ES-I3 (cell line): ENCODE measurements at regions not wholly inside any gene's neighbourhood (a gene's known extent, or its start where the extent isn't known, plus 50 kb on each side); places are given as distances from the start of the nearest gene placed in this dataset.
"Not testable (repeated sequence)": the region's sequence is repeated elsewhere in the genome, so short reads cannot be mapped to it uniquely, and the experiment has no call there.

Experiments used
- H3K36me3 ChIP-seq: 2 replicates; pipeline ENCODE4 v1.6.1; 2013; ENCODE audit warnings: mild to moderate bottlenecking, low read length, control low read depth, moderate library complexity; ENCODE audit not compliant: insufficient read depth
- H3K4me1 ChIP-seq: 2 replicates; pipeline ENCODE4 v1.6.1; 2013; ENCODE audit warnings: mild to moderate bottlenecking, control low read depth, low read length; ENCODE audit not compliant: insufficient read depth
- H3K9ac ChIP-seq: 2 replicates; pipeline ENCODE4 v1.6.1; 2013; ENCODE audit warnings: low read depth, mild to moderate bottlenecking, low read length, moderate library complexity
- H3K9me3 ChIP-seq: 2 replicates; pipeline ENCODE4 v1.6.1; 2013; ENCODE audit warnings: mild to moderate bottlenecking, low read length, moderate library complexity; ENCODE audit not compliant: control insufficient read depth, insufficient read depth

- Histone ChIP-seq H3K36me3 (no peaks in the 10 kb centered on the region), H3K9me3 (no peaks in the 10 kb centered on the region; the same call in 1 of the 2 replicates), H3K9ac (no peak overlapping the region), H3K4me1 (no peaks in the 10 kb centered on the region)
Measured at GRCh38 chrX:121649417-121649816, 602.0 kb downstream of the GLUD2 start.

GRCh38 chrX:121655276-121655675, 607.9 kb downstream of the GLUD2 start:
- Histone ChIP-seq H3K4me1 (no peaks in the 10 kb centered on the region), H3K36me3 (no peaks in the 10 kb centered on the region), H3K9me3 (no peaks in the 10 kb centered on the region; the same call in 1 of the 2 replicates), H3K9ac (no peak overlapping the region)

- Histone ChIP-seq H3K4me1 (no peaks in the 10 kb centered on the region), H3K9me3 (no peaks in the 10 kb centered on the region), H3K9ac (no peak overlapping the region), H3K36me3 (no peaks in the 10 kb centered on the region)
Measured at GRCh38 chrX:121666171-121666570, 618.8 kb downstream of the GLUD2 start.

- no peaks in the 10 kb centered on the region for H3K4me1 ChIP-seq
- no peaks in the 10 kb centered on the region for H3K9me3 ChIP-seq
- no peak overlapping the region for H3K9ac ChIP-seq
- no peaks in the 10 kb centered on the region for H3K36me3 ChIP-seq
Measured at GRCh38 chrX:121671649-121672048, 624.2 kb downstream of the GLUD2 start.

GRCh38 chrX:121709236-121709635, 661.8 kb downstream of the GLUD2 start:
- not testable (repeated sequence) for H3K9ac ChIP-seq, H3K36me3 ChIP-seq, H3K4me1 ChIP-seq
- peaks cover 11% of the 10 kb centered on the region; the same call in 1 of the 2 replicates for H3K9me3 ChIP-seq

- Histone ChIP-seq H3K9me3 (no peaks in the 10 kb centered on the region), H3K9ac (no peak overlapping the region), H3K36me3 (no peaks in the 10 kb centered on the region), H3K4me1 (no peaks in the 10 kb centered on the region)
Measured at GRCh38 chrX:121733514-121733913, 686.1 kb downstream of the GLUD2 start.

GRCh38 chrX:121746105-121746504, 698.7 kb downstream of the GLUD2 start:
- Histone ChIP-seq H3K4me1 (no peaks in the 10 kb centered on the region), H3K9me3 (no peaks in the 10 kb centered on the region), H3K36me3 (no peaks in the 10 kb centered on the region), H3K9ac (no peak overlapping the region)

GRCh38 chrX:121753602-121754001, 706.2 kb downstream of the GLUD2 start:
- H3K9ac ChIP-seq, H3K36me3 ChIP-seq, H3K9me3 ChIP-seq, H3K4me1 ChIP-seq: not testable (repeated sequence)

- no peaks in the 10 kb centered on the region for H3K4me1 ChIP-seq
- H3K9me3 ChIP-seq, result no peaks in the 10 kb centered on the region
- no peaks in the 10 kb centered on the region for H3K36me3 ChIP-seq
- H3K9ac ChIP-seq, result no peak overlapping the region
Measured at GRCh38 chrX:121754301-121754700, 706.9 kb downstream of the GLUD2 start.

- Histone ChIP-seq H3K9ac (no peak overlapping the region), H3K36me3 (no peaks in the 10 kb centered on the region), H3K4me1 (no peaks in the 10 kb centered on the region), H3K9me3 (no peaks in the 10 kb centered on the region)
Measured at GRCh38 chrX:121755541-121755940, 708.1 kb downstream of the GLUD2 start.

- H3K9me3 ChIP-seq, result no peaks in the 10 kb centered on the region
- no peaks in the 10 kb centered on the region for H3K4me1 ChIP-seq
- no peaks in the 10 kb centered on the region for H3K36me3 ChIP-seq
Measured at GRCh38 chrX:121761845-121762244, 714.4 kb downstream of the GLUD2 start.

GRCh38 chrX:121763671-121764070, 716.3 kb downstream of the GLUD2 start:
- H3K36me3 ChIP-seq, result no peaks in the 10 kb centered on the region
- H3K9me3 ChIP-seq, result no peaks in the 10 kb centered on the region
- no peaks in the 10 kb centered on the region for H3K4me1 ChIP-seq
- H3K9ac ChIP-seq, result no peak overlapping the region

More at GRCh38 chrX:121761845-121762244, 714.4 kb downstream of the GLUD2 start:
- no peak overlapping the region for H3K9ac ChIP-seq

- not testable (repeated sequence) for H3K4me1 ChIP-seq, H3K9ac ChIP-seq, H3K36me3 ChIP-seq, H3K9me3 ChIP-seq
Measured at GRCh38 chrX:121768210-121768609, 720.8 kb downstream of the GLUD2 start.

- no peaks in the 10 kb centered on the region for H3K36me3 ChIP-seq
- H3K9me3 ChIP-seq, result no peaks in the 10 kb centered on the region
- no peak overlapping the region for H3K9ac ChIP-seq
- peaks cover 7% of the 10 kb centered on the region; the same call in 1 of the 2 replicates for H3K4me1 ChIP-seq
Measured at GRCh38 chrX:121781991-121782390, 734.6 kb downstream of the GLUD2 start.

- Histone ChIP-seq H3K36me3 (no peaks in the 10 kb centered on the region), H3K4me1 (peaks cover 7% of the 10 kb centered on the region; the same call in 1 of the 2 replicates), H3K9ac (no peak overlapping the region), H3K9me3 (no peaks in the 10 kb centered on the region)
Measured at GRCh38 chrX:121782544-121782943, 735.1 kb downstream of the GLUD2 start.

GRCh38 chrX:121782976-121783375, 735.6 kb downstream of the GLUD2 start:
- peaks cover 7% of the 10 kb centered on the region; the same call in 1 of the 2 replicates for H3K4me1 ChIP-seq
- no peak overlapping the region for H3K9ac ChIP-seq
- H3K9me3 ChIP-seq, result no peaks in the 10 kb centered on the region
- no peaks in the 10 kb centered on the region for H3K36me3 ChIP-seq
